K562 (cell line): ENCODE measurements at regions not wholly inside any gene's neighbourhood (a gene's known extent, or its start where the extent isn't known, plus 50 kb on each side); places are given as distances from the start of the nearest gene placed in this dataset.

Experiments
- ATAC-seq: fragments of 200-7000 bp; cut with Tn5 transposase; 3 replicates; pipeline ENCODE4 v1.9.1; 2020; ENCODE audit warnings: moderate library complexity
- BruUV-seq: library from RNA; stranded (reverse); fragments of 400-500 nt; replicated peaks from 2 replicates; lab custom pipeline; 2021; lab: Mats Ljungman, UMichigan
- CTCF ChIA-PET: fragments of 300-600 bp; formaldehyde crosslinking; extraction: SDS; loops from one replicate; lab custom pipeline; 2021; ENCODE audit warnings: low intra/inter-chr PET ratio; lab: Yijun Ruan, JAX
- POLR2A ChIA-PET: fragments of 300-600, 350-650 bp; sonication (Branson Sonifier 250); formaldehyde crosslinking; extraction: SDS; loops from one replicate; lab custom pipeline; 2021; ENCODE audit warnings: antibody characterized with exemption, inconsistent platforms; lab: Yijun Ruan, JAX
- DNase-seq, 4 experiments: peaks; one replicate each; pipeline versions ENCODE4 v3.0.0 to v3.0.0-alpha.2; 2011 to 2018; ENCODE audit warnings: low spot score in 3 of 4, mixed read lengths in 3 of 4; ENCODE audit errors: extremely low read depth in 1 of 4
- FAIRE-seq: peaks from 2 replicates; lab custom pipeline; 2011; peaks lifted over from hg19 to GRCh38; lab: Jason Lieb, UNC
- H2AFZ ChIP-seq: 2 replicates; pipeline ENCODE4 v1.6.0; 2011; ENCODE audit warnings: low read depth, low read length, control low read depth, inconsistent platforms
- H3K27ac ChIP-seq: fragments of 200-600 bp; 3 replicates; pipeline ENCODE4 v1.8.0; 2011; ENCODE audit warnings: low read depth, mild to moderate bottlenecking, control low read depth, inconsistent platforms, low read length, moderate library complexity, mixed read lengths; ENCODE audit errors: extremely low read depth
- H3K27me3 ChIP-seq, 2 experiments: fragments of 300-600 bp in 1 of 2; 2 replicates in 1 of 2; 3 replicates in 1 of 2; pipeline versions ENCODE4 v1.6.0 to v1.8.0; 2011; ENCODE audit warnings: inconsistent platforms in 2 of 2, low read length in 2 of 2, mild to moderate bottlenecking in 1 of 2, mixed read lengths in 1 of 2, moderate library complexity in 1 of 2; ENCODE audit not compliant: control insufficient read depth in 2 of 2, insufficient read depth in 2 of 2
- H3K36me3 ChIP-seq: fragments of 300-600 bp; 3 replicates; pipeline ENCODE4 v1.8.0; 2011; ENCODE audit warnings: mild to moderate bottlenecking, low read length, inconsistent platforms; ENCODE audit not compliant: control insufficient read depth, insufficient read depth
- H3K4me1 ChIP-seq, 2 experiments: fragments of 200-600 bp in 1 of 2; replicated peaks in 1 of 2; 2 replicates in 1 of 2; 3 replicates in 1 of 2; pipeline versions ENCODE4 v1.5.1 to v1.8.0; 2011; ENCODE audit warnings: inconsistent platforms in 2 of 2, low read length in 2 of 2, mild to moderate bottlenecking in 1 of 2, mixed read lengths in 1 of 2, moderate library complexity in 1 of 2; ENCODE audit not compliant: control insufficient read depth in 2 of 2, insufficient read depth in 2 of 2
- H3K4me2 ChIP-seq: 2 replicates; pipeline ENCODE4 v1.6.1; 2011; ENCODE audit warnings: low read length, control low read depth, inconsistent platforms, mixed read lengths; ENCODE audit not compliant: insufficient read depth
- H3K4me3 ChIP-seq: fragments of 200-600 bp; sonication (generic), shearing (Covaris generic); 2 replicates; pipeline ENCODE4 v1.5.1; 2016; ENCODE audit warnings: control low read depth, inconsistent platforms
- H3K79me2 ChIP-seq: fragments of 200-600 bp; 3 replicates; pipeline ENCODE4 v1.8.0; 2011; ENCODE audit warnings: low read length, inconsistent platforms; ENCODE audit not compliant: control insufficient read depth, insufficient read depth
- H3K9ac ChIP-seq, 2 experiments: 2 replicates each; pipeline versions ENCODE4 v1.6.0 to v1.6.1; 2011; ENCODE audit warnings: low read depth in 2 of 2, low read length in 2 of 2, control low read depth in 1 of 2, inconsistent platforms in 1 of 2, mild to moderate bottlenecking in 1 of 2, mixed read lengths in 1 of 2; ENCODE audit not compliant: insufficient read depth in 1 of 2
- H3K9me1 ChIP-seq: one replicate; pipeline ENCODE4 v1.6.0; 2011; ENCODE audit warnings: inconsistent platforms, mild to moderate bottlenecking, low read length, moderate library complexity; ENCODE audit not compliant: control insufficient read depth, insufficient read depth
- H3K9me3 ChIP-seq: replicated peaks from 2 replicates; pipeline ENCODE4 v1.5.1; 2011; ENCODE audit warnings: low read depth, low read length, inconsistent platforms; ENCODE audit not compliant: control insufficient read depth, insufficient read depth
- H4K20me1 ChIP-seq: replicated peaks from 2 replicates; pipeline ENCODE4 v1.6.1; 2011; ENCODE audit warnings: low read length, inconsistent platforms, mixed read lengths; ENCODE audit not compliant: control insufficient read depth, insufficient read depth
- KDM1A ChIP-seq, 2 experiments: fragments of 450-650 bp; IDR thresholded peaks; 2 replicates each; pipeline ENCODE4 v1.6.1; 2016; ENCODE audit warnings: mild to moderate bottlenecking in 2 of 2
- MYBL2 ChIP-seq, 2 experiments: fragments of 450-650 bp in 1 of 2; sonication (generic) in 1 of 2; formaldehyde crosslinking in 1 of 2; IDR thresholded peaks; 2 replicates each; pipeline versions ENCODE4 v1.6.1 to v1.8.1; 2017 to 2022; ENCODE audit warnings: borderline replicate concordance in 1 of 2, inconsistent platforms in 1 of 2, low read depth in 1 of 2, mild to moderate bottlenecking in 1 of 2, missing genetic modification reagents in 1 of 2, moderate library complexity in 1 of 2
- NUFIP1 ChIP-seq: fragments of 450-650 bp; IDR thresholded peaks from 2 replicates; pipeline ENCODE4 v1.6.1; 2018; ENCODE audit not compliant: partially characterized antibody
- ZBTB7A ChIP-seq: IDR thresholded peaks from 2 replicates; pipeline ENCODE4 v1.6.1; 2011; ENCODE audit warnings: low read depth, mild to moderate bottlenecking, low read length, moderate library complexity, borderline replicate concordance; ENCODE audit not compliant: control insufficient read depth
- ZC3H4 ChIP-seq: sonication (generic); formaldehyde crosslinking; IDR thresholded peaks from 2 replicates; pipeline ENCODE4 v1.9.0; 2021; ENCODE audit warnings: missing genetic modification reagents, borderline replicate concordance
- ZKSCAN8 ChIP-seq: fragments of 200-800 bp; sonication (Bioruptor generic); IDR thresholded peaks from 2 replicates; pipeline ENCODE4 v1.6.1; 2016; ENCODE audit warnings: missing genetic modification characterization, missing compliant biosample characterization
- WGBS: fragments of 100-300 bp; shearing (Covaris generic); methylation state at CpG from one replicate; pipeline ENCODE4 v1.1.6; 2016; ENCODE audit warnings: low coverage, mixed read lengths; ENCODE audit not compliant: insufficient coverage; ENCODE audit errors: missing lambda C conversion rate; 5-methylcytosine and 5-hydroxymethylcytosine counted together
- in situ Hi-C: fragments of 300-500 bp; cut with MboI; formaldehyde crosslinking; loops from 4 replicates; pipeline ENCODE4 v1.15.0; 2018; ENCODE audit warnings: inconsistent platforms, mixed read lengths
- intact Hi-C: fragments of 100-400 bp; cut with micrococcal nuclease; formaldehyde crosslinking; loops from 2 replicates; pipeline ENCODE4 v1.14.2; 2022
- TF ChIP-seq, protein P1 (sequence below): sonication (generic); IDR thresholded peaks from 2 replicates; pipeline ENCODE4 v1.6.1; 2016
- TF ChIP-seq, protein P2 (sequence below): sonication (generic); formaldehyde crosslinking; IDR thresholded peaks from 2 replicates; pipeline ENCODE4 v1.4.0; 2020; ENCODE audit warnings: mild to moderate bottlenecking, missing genetic modification reagents
- TF ChIP-seq, protein P3 (sequence below): fragments of 450-650 bp; IDR thresholded peaks from 2 replicates; pipeline ENCODE4 v1.6.1; 2018; ENCODE audit warnings: mild to moderate bottlenecking, low read depth; ENCODE audit not compliant: partially characterized antibody

DNA sequence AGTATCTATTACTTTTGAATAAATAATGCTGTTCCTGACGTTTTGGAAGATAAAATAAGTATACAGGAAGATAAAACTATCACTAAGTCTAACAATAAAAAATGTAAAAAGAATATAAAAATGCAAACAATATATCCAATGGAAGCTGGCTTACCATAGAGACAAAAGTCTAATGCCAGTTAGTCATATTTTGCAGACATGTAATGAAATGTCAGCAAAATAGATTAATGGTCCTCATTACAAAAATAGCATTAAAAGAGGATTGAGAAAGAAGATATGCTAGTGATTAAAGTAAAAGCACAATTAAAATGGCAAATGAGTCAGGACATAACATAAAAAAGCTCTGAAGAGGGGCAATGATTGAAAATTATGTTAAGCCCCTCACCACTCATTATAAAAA lies 265.0 kb downstream of the MMUT start:
- Histone ChIP-seq H3K9me1 (no peaks in the 10 kb centered on the region), H3K4me3 (no peak overlapping the region), H3K27ac (no peak overlapping the region)
- no peak for ATAC-seq
- BruUV-seq: no TSS peak
- in situ Hi-C loops: no loop called here
- TF ChIP-seq, protein P1, sequence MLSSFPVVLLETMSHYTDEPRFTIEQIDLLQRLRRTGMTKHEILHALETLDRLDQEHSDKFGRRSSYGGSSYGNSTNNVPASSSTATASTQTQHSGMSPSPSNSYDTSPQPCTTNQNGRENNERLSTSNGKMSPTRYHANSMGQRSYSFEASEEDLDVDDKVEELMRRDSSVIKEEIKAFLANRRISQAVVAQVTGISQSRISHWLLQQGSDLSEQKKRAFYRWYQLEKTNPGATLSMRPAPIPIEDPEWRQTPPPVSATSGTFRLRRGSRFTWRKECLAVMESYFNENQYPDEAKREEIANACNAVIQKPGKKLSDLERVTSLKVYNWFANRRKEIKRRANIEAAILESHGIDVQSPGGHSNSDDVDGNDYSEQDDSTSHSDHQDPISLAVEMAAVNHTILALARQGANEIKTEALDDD: no peak
- TF ChIP-seq, protein P2, sequence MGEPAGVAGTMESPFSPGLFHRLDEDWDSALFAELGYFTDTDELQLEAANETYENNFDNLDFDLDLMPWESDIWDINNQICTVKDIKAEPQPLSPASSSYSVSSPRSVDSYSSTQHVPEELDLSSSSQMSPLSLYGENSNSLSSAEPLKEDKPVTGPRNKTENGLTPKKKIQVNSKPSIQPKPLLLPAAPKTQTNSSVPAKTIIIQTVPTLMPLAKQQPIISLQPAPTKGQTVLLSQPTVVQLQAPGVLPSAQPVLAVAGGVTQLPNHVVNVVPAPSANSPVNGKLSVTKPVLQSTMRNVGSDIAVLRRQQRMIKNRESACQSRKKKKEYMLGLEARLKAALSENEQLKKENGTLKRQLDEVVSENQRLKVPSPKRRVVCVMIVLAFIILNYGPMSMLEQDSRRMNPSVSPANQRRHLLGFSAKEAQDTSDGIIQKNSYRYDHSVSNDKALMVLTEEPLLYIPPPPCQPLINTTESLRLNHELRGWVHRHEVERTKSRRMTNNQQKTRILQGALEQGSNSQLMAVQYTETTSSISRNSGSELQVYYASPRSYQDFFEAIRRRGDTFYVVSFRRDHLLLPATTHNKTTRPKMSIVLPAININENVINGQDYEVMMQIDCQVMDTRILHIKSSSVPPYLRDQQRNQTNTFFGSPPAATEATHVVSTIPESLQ (CRISPR knock-in tag): no peak
- TF ChIP-seq ZC3H4 (CRISPR knock-in tag) (no peak), ZBTB7A (no peak), KDM1A (IDR thresholded peaks at IDR 0.05) (no peak), MYBL2 (IDR thresholded peaks at IDR 0.05; ENCODE audit: low read depth) (no peak), MYBL2 (CRISPR knock-in tag; IDR thresholded peaks at IDR 0.05; ENCODE audit: borderline replicate concordance) (no peak), NUFIP1 (no peak), ZKSCAN8 (CRISPR knock-in tag) (no peak)
- TF ChIP-seq, protein P3, sequence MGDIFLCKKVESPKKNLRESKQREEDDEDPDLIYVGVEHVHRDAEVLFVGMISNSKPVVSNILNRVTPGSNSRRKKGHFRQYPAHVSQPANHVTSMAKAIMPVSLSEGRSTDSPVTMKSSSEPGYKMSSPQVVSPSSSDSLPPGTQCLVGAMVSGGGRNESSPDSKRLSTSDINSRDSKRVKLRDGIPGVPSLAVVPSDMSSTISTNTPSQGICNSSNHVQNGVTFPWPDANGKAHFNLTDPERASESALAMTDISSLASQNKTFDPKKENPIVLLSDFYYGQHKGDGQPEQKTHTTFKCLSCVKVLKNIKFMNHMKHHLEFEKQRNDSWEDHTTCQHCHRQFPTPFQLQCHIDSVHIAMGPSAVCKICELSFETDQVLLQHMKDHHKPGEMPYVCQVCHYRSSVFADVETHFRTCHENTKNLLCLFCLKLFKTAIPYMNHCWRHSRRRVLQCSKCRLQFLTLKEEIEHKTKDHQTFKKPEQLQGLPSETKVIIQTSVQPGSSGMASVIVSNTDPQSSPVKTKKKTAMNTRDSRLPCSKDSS: no peak
- TF ChIP-seq, all 486 proteins: peak for 0
- FAIRE-seq (no peak), DNase-seq (no peak)
- WGBS: 0% methylated on average over 1 of the region's 1 CpG
- Histone ChIP-seq H3K4me2 (no peak overlapping the region), H2AFZ (no peak overlapping the region), H3K4me1 (no peaks in the 10 kb centered on the region), H4K20me1 (no peaks in the 10 kb centered on the region), H3K79me2 (no peaks in the 10 kb centered on the region), H3K9me3 (no peaks in the 10 kb centered on the region), H3K9ac (no peak overlapping the region), H3K27me3 (no peaks in the 10 kb centered on the region), H3K36me3 (no peaks in the 10 kb centered on the region)
- CTCF ChIA-PET: no interaction called here
- POLR2A ChIA-PET: no interaction called here
- intact Hi-C loops: no loop called here
